AG04449 (cell line): ENCODE measurements at regions not wholly inside any gene's neighbourhood (a gene's known extent, or its start where the extent isn't known, plus 50 kb on each side); places are given as distances from the start of the nearest gene placed in this dataset.

Experiments
- CTCF ChIA-PET: fragments of 350-600 bp; formaldehyde crosslinking; extraction: SDS; loops from one replicate; lab custom pipeline; 2021; ENCODE audit warnings: antibody characterized with exemption; lab: Yijun Ruan, JAX
- POLR2A ChIA-PET: fragments of 400-600, 350-600 bp; formaldehyde crosslinking; extraction: SDS; loops from one replicate; lab custom pipeline; 2020; ENCODE audit warnings: antibody characterized with exemption, inconsistent platforms; lab: Yijun Ruan, JAX
- DNase-seq: peaks from one replicate; pipeline ENCODE4 v3.0.0-alpha.2; 2010; ENCODE audit warnings: low read depth, low spot score
- H3K4me3 ChIP-seq: 2 replicates; pipeline ENCODE4 v1.5.1; 2011; ENCODE audit warnings: low read depth, mild to moderate bottlenecking, control low read depth, low read length
- TF ChIP-seq, protein P1 (sequence below): IDR thresholded peaks from one replicate; pipeline ENCODE4 v1.5.1; 2011; ENCODE audit warnings: mild to moderate bottlenecking, moderate library complexity, low read length, control low read depth, inconsistent platforms; ENCODE audit not compliant: insufficient read depth; ENCODE audit errors: missing control alignments

- TF ChIP-seq, protein P1, sequence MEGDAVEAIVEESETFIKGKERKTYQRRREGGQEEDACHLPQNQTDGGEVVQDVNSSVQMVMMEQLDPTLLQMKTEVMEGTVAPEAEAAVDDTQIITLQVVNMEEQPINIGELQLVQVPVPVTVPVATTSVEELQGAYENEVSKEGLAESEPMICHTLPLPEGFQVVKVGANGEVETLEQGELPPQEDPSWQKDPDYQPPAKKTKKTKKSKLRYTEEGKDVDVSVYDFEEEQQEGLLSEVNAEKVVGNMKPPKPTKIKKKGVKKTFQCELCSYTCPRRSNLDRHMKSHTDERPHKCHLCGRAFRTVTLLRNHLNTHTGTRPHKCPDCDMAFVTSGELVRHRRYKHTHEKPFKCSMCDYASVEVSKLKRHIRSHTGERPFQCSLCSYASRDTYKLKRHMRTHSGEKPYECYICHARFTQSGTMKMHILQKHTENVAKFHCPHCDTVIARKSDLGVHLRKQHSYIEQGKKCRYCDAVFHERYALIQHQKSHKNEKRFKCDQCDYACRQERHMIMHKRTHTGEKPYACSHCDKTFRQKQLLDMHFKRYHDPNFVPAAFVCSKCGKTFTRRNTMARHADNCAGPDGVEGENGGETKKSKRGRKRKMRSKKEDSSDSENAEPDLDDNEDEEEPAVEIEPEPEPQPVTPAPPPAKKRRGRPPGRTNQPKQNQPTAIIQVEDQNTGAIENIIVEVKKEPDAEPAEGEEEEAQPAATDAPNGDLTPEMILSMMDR, result no peak
- DNase-seq, result no peak
- CTCF ChIA-PET, result interaction anchor here (1.8 kb wide), 1 partner anchor 21 kb away, joined by 8 read pairs; no protein-coding TSS in a partner anchor
- no peak overlapping the region for H3K4me3 ChIP-seq
- POLR2A ChIA-PET, result no interaction called here
Measured at GRCh38 chr5:42036379-42036778, 111.3 kb downstream of the FBXO4 start.

DNA sequence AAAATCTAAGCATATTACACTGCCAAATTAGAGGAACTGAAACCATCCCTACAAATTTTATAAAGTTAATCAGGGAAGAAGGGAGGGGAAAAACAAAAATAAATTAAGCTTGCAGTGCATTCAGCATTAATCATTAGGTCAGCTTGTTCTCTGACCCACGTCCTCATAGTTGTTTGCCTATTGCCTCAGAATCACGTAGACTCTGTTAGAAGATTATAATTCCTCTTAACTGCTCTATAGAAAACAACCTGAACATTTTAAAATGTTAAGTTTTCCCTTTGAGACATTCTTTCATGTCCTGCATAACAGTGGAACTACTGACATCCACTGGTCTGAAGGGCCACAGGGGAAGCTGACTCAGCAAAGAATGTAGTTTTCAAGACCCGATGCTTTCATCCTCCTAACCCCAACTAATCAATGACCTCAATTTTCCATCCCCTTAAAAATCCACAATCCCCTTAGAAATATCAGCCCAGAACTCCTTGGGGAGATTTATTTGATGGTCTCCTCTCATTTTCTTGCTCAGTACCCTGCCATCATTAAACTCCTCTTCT lies 112.4 kb downstream of the FBXO4 start:
- H3K4me3 ChIP-seq, result no peak overlapping the region
- ChIA-PET CTCF (interaction anchor here (1.8 kb wide), 1 partner anchor 20 kb away, joined by 8 read pairs; no protein-coding TSS in a partner anchor), POLR2A (no interaction called here)
- TF ChIP-seq, protein P1, result no peak
- DNase-seq, result no peak

DNA sequence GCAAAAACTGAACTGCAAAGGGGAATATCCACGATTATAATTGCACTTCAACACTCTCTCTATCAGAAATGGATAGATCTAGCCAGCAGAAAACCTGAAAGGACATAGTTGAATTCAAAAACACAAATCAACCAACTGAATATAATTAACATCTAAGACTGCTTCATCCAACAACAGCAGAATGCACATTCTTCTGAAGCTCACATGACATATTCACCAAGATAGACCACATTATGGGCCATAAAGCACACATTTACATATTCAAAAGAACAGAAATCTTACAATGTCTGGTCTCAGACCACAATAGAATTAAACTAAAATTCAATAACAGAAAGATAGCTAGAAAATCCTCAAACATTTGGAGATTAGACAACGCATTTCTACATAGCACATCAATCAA lies 118.3 kb downstream of the FBXO4 start:
- H3K4me3 ChIP-seq, result no peak overlapping the region
- TF ChIP-seq, protein P1, result no peak
- ChIA-PET POLR2A (no interaction called here), CTCF (interaction anchor here (3.8 kb wide), 1 partner anchor 14 kb away, joined by 18 read pairs; no protein-coding TSS in a partner anchor)
- no peak for DNase-seq

- no peak overlapping the region for H3K4me3 ChIP-seq
- ChIA-PET POLR2A (no interaction called here), CTCF (interaction anchor here (0.6 to 5.6 kb wide), 27 partner anchors 9 to 932 kb away, joined by 3 to 174 read pairs (median 4); partner anchors contain the start of gene OXCT1)
- TF ChIP-seq, protein P1, result peak; percentile 70
- no peak for DNase-seq
Measured at GRCh38 chr5:42057254-42057690, 132.2 kb downstream of the FBXO4 start.

GRCh38 chr5:42059291-42059690 lies 134.2 kb downstream of the FBXO4 start:
- CTCF ChIA-PET, result interaction anchor here (1.1 to 5.6 kb wide), 2 partner anchors 203 to 363 kb away, joined by 3 to 174 read pairs; no protein-coding TSS in a partner anchor

GRCh38 chr5:42059778-42060464 lies 134.8 kb downstream of the FBXO4 start:
- no peak overlapping the region for H3K4me3 ChIP-seq
- ChIA-PET POLR2A (no interaction called here), CTCF (interaction anchor here (1.1 to 5.6 kb wide), 3 partner anchors 203 to 363 kb away, joined by 3 to 174 read pairs (median 9); no protein-coding TSS in a partner anchor)
- DNase-seq, result no peak
- TF ChIP-seq, protein P1, result no peak

More at GRCh38 chr5:42059291-42059690, 134.2 kb downstream of the FBXO4 start:
- TF ChIP-seq, protein P1, result no peak
- POLR2A ChIA-PET, result no interaction called here
- DNase-seq, result no peak
- H3K4me3 ChIP-seq, result no peak overlapping the region
